ENCODE measurements at regions not wholly inside any gene's neighbourhood (a gene's known extent, or its start where the extent isn't known, plus 50 kb on each side); places are given as distances from the start of the nearest gene placed in this dataset.

- Histone ChIP-seq H3K9me3 (ENCODE audit: control insufficient read depth, low read depth, low read length) (no peaks in the 10 kb centered on the region), H3K4me1 (ENCODE audit: control insufficient read depth, low read depth, low read length) (no peaks in the 10 kb centered on the region), H3K9ac (ENCODE audit: low read length) (no peak overlapping the region), H3K27ac (ENCODE audit: low read length) (no peak overlapping the region), H3K36me3 (ENCODE audit: control insufficient read depth, low read depth, low read length) (no peaks in the 10 kb centered on the region), H3K27me3 (ENCODE audit: control insufficient read depth, insufficient read depth, low read length) (peaks cover 14% of the 10 kb centered on the region), H3K4me3 (ENCODE audit: low read length) (no peak overlapping the region)
These were observed 52.5 kb upstream of the GTF3A start for GRCh38 chr13:27371932-27372331.

- H3K27ac ChIP-seq (ENCODE audit: low read length), result no peak overlapping the region
- no peak overlapping the region for H3K9ac ChIP-seq (ENCODE audit: low read length)
- H3K4me3 ChIP-seq (ENCODE audit: low read length), result no peak overlapping the region
- no peaks in the 10 kb centered on the region for H3K9me3 ChIP-seq (ENCODE audit: control insufficient read depth, low read depth, low read length)
- no peaks in the 10 kb centered on the region for H3K4me1 ChIP-seq (ENCODE audit: control insufficient read depth, low read depth, low read length)
- peaks cover 14% of the 10 kb centered on the region for H3K27me3 ChIP-seq (ENCODE audit: control insufficient read depth, insufficient read depth, low read length)
- H3K36me3 ChIP-seq (ENCODE audit: control insufficient read depth, low read depth, low read length), result no peaks in the 10 kb centered on the region
These were observed 51.5 kb upstream of the GTF3A start for GRCh38 chr13:27372896-27373295.

GRCh38 chr13:27374126-27374613 is 50.2 kb upstream of the GTF3A start:
- H3K4me3 ChIP-seq (ENCODE audit: low read length), result no peak overlapping the region
- H3K36me3 ChIP-seq (ENCODE audit: control insufficient read depth, low read depth, low read length), result no peaks in the 10 kb centered on the region
- peaks cover 14% of the 10 kb centered on the region for H3K27me3 ChIP-seq (ENCODE audit: control insufficient read depth, insufficient read depth, low read length)
- no peaks in the 10 kb centered on the region for H3K9me3 ChIP-seq (ENCODE audit: control insufficient read depth, low read depth, low read length)
- no peaks in the 10 kb centered on the region for H3K4me1 ChIP-seq (ENCODE audit: control insufficient read depth, low read depth, low read length)
- no peak overlapping the region for H3K9ac ChIP-seq (ENCODE audit: low read length)
- H3K27ac ChIP-seq (ENCODE audit: low read length), result no peak overlapping the region
